PC-9 (cell line): ENCODE measurements at regions not wholly inside any gene's neighbourhood (a gene's known extent, or its start where the extent isn't known, plus 50 kb on each side); places are given as distances from the start of the nearest gene placed in this dataset.
"Not testable (repeated sequence)": the region's sequence is repeated elsewhere in the genome, so short reads cannot be mapped to it uniquely, and the experiment has no call there.

Source experiments
- BruUV-seq: library from RNA; stranded (reverse); fragments of 400-500 nt; replicated peaks from 2 replicates; lab custom pipeline; 2021; lab: Mats Ljungman, UMichigan
- CTCF ChIA-PET: fragments of 300-600 bp; sonication (Branson Sonifier 250); formaldehyde crosslinking; loops from one replicate; lab custom pipeline; 2022; ENCODE audit warnings: antibody characterized with exemption; lab: Charles Lee
- POLR2A ChIA-PET: fragments of 300-600 bp; sonication (Branson Sonifier 250); formaldehyde crosslinking; loops from one replicate; lab custom pipeline; 2022; ENCODE audit warnings: antibody characterized with exemption; ENCODE audit not compliant: unreplicated experiment; lab: Charles Lee
- DNase-seq, 2 experiments: peaks; one replicate each; pipeline versions ENCODE4 v3.0.0 to v3.0.0-alpha.2; 2015 to 2022; ENCODE audit warnings: mixed read lengths in 1 of 2
- H2AFZ ChIP-seq: fragments of 200-600 bp; sonication (generic); 2 replicates; pipeline ENCODE4 v1.8.1; 2017; ENCODE audit warnings: antibody characterized with exemption
- H3F3A ChIP-seq: fragments of 200-600 bp; sonication (generic); 2 replicates; pipeline ENCODE4 v1.8.1; 2017; ENCODE audit warnings: antibody characterized with exemption, mild to moderate bottlenecking, low read depth; ENCODE audit not compliant: insufficient read depth
- H3K27ac ChIP-seq: fragments of 200-600 bp; sonication (generic); 2 replicates; pipeline ENCODE4 v1.6.1; 2016; ENCODE audit warnings: mixed run types
- H3K27me3 ChIP-seq: fragments of 200-600 bp; sonication (generic); 2 replicates; pipeline ENCODE4 v1.6.1; 2016; ENCODE audit warnings: low read depth, mixed run types; ENCODE audit not compliant: insufficient read depth
- H3K36me3 ChIP-seq: fragments of 200-600 bp; sonication (generic); 2 replicates; pipeline ENCODE4 v1.6.1; 2016; ENCODE audit warnings: low read depth, mixed run types
- H3K4me1 ChIP-seq: fragments of 200-600 bp; sonication (generic); replicated peaks from 2 replicates; pipeline ENCODE4 v1.6.1; 2016; ENCODE audit warnings: mixed run types; ENCODE audit not compliant: insufficient read depth
- H3K4me2 ChIP-seq: fragments of 200-600 bp; sonication (generic); 2 replicates; pipeline ENCODE4 v1.6.1; 2017; ENCODE audit warnings: mixed run types
- H3K4me3 ChIP-seq: fragments of 200-600 bp; sonication (generic); 2 replicates; pipeline ENCODE4 v1.6.1; 2016; ENCODE audit warnings: mixed run types
- H3K79me2 ChIP-seq: fragments of 200-600 bp; sonication (generic); 2 replicates; pipeline ENCODE4 v1.6.1; 2017; ENCODE audit warnings: low read depth, mixed run types
- H3K9me2 ChIP-seq: fragments of 200-600 bp; sonication (generic); 2 replicates; pipeline ENCODE4 v1.8.1; 2017; ENCODE audit warnings: mild to moderate bottlenecking; ENCODE audit not compliant: insufficient read depth
- H3K9me3 ChIP-seq: fragments of 200-600 bp; sonication (generic); 2 replicates; pipeline ENCODE4 v1.8.1; 2016; ENCODE audit warnings: low read depth; ENCODE audit not compliant: insufficient read depth
- H4K20me1 ChIP-seq: fragments of 200-600 bp; sonication (generic); 2 replicates; pipeline ENCODE4 v1.8.1; 2017; ENCODE audit not compliant: insufficient read depth
- EZH2 ChIP-seq: fragments of 200-600 bp; sonication (generic); IDR thresholded peaks from 2 replicates; pipeline ENCODE4 v1.8.0; 2017; ENCODE audit warnings: antibody characterized with exemption, low read depth
- intact Hi-C: fragments of 100-400 bp; cut with micrococcal nuclease; formaldehyde crosslinking; loops from one replicate; pipeline ENCODE4 v1.10.0; 2022; ENCODE audit not compliant: unreplicated experiment
- TF ChIP-seq, protein P1 (sequence below): fragments of 200-600 bp; sonication (generic); conservative IDR thresholded peaks from 2 replicates; pipeline ENCODE4 v1.6.1; 2017; ENCODE audit warnings: mixed run types, antibody characterized with exemption, mild to moderate bottlenecking, moderate library complexity

DNA sequence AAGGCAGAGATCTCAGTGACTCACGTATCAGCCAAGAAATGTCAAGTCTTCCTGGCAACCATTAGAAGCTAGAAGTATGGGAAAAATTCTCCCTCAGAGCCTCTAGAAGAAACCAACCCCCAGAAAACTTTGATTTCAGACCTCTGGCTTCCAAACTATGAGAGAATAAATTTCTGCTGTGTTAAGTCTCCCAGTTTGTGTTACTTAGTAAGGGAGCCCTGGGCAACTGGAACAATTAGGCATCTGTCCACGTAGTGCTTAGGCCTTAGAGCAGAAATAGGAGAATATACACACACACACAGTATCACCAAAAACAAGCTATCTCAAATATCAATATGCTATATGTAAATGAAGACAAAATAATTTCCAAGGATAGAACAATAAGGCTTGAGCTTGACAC, 894.8 kb upstream of the CDH10 start:
- ChIA-PET CTCF (interaction anchor here (0.7 kb wide), 1 partner anchor 326 kb away, joined by 3 read pairs; no protein-coding TSS in a partner anchor), POLR2A (interaction anchor here (0.6 kb wide), 1 partner anchor 14 kb away, joined by 3 read pairs; no protein-coding TSS in a partner anchor)
- no TSS peak for BruUV-seq
- intact Hi-C loops, result no loop called here
- no peak for DNase-seq
- H3K9me2 ChIP-seq, result no peaks in the 10 kb centered on the region
- no peak overlapping the region for H2AFZ ChIP-seq
- no peaks in the 10 kb centered on the region for H4K20me1 ChIP-seq
- no peaks in the 10 kb centered on the region for H3K9me3 ChIP-seq
- no peaks in the 10 kb centered on the region for H3K79me2 ChIP-seq
- TF ChIP-seq, protein P1, sequence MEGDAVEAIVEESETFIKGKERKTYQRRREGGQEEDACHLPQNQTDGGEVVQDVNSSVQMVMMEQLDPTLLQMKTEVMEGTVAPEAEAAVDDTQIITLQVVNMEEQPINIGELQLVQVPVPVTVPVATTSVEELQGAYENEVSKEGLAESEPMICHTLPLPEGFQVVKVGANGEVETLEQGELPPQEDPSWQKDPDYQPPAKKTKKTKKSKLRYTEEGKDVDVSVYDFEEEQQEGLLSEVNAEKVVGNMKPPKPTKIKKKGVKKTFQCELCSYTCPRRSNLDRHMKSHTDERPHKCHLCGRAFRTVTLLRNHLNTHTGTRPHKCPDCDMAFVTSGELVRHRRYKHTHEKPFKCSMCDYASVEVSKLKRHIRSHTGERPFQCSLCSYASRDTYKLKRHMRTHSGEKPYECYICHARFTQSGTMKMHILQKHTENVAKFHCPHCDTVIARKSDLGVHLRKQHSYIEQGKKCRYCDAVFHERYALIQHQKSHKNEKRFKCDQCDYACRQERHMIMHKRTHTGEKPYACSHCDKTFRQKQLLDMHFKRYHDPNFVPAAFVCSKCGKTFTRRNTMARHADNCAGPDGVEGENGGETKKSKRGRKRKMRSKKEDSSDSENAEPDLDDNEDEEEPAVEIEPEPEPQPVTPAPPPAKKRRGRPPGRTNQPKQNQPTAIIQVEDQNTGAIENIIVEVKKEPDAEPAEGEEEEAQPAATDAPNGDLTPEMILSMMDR, result no peak
- TF ChIP-seq EZH2, result no peak
- H3K36me3 ChIP-seq, result no peaks in the 10 kb centered on the region
- no peak overlapping the region for H3K4me3 ChIP-seq
- no peaks in the 10 kb centered on the region for H3K27me3 ChIP-seq
- H3K27ac ChIP-seq, result no peak overlapping the region
- no peaks in the 10 kb centered on the region for H3K4me1 ChIP-seq
- no peaks in the 10 kb centered on the region for H3F3A ChIP-seq
- H3K4me2 ChIP-seq, result no peak overlapping the region

DNA sequence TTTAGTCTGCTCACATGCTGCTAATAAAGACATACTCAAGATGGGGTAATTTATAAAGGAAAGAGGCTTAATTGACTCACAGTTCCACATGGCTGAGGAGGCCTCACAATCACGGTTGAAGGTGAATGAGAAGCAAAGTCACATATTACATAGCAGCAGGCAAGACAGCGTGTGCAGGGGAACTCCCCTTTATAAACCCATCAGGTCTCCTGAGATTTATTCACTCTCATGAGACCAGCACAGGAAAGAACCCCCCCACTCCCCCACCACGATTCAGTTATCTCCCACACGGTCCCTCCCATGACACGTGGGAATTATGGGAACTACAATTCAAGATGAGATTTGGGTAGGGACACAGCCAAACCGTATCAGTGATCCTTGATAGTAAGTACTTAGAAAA, 891.7 kb upstream of the CDH10 start:
- intact Hi-C loops, BruUV-seq, H3K27ac ChIP-seq, DNase-seq, CTCF ChIA-PET, H3K4me1 ChIP-seq, H3K79me2 ChIP-seq, H3K4me3 ChIP-seq, H3K9me2 ChIP-seq, H3F3A ChIP-seq, POLR2A ChIA-PET, H3K9me3 ChIP-seq, H3K4me2 ChIP-seq, H3K27me3 ChIP-seq, H2AFZ ChIP-seq, H4K20me1 ChIP-seq, H3K36me3 ChIP-seq: not testable (repeated sequence)

DNA sequence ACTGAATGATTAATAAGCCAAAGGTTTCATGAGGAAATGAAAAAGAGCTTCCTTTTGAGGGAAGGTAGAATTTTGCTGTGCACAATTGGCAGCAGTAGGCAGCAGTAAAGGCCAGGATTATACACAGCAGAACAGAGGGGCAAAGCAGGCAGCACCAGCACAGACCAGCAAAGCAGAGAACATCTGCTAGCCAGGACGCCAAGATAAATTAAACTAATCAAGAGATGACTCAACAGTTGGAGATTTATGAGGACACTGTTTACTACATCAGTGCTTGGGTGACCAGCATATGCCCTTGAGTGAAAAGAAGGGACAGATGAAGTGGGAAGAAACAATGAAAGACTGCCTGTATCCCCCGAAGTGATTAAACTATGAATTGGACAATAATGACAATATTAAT, 871.4 kb upstream of the CDH10 start:
- no peak overlapping the region for H3K4me2 ChIP-seq
- intact Hi-C loops, result no loop called here
- no peaks in the 10 kb centered on the region for H3K79me2 ChIP-seq
- no peaks in the 10 kb centered on the region for H3K27me3 ChIP-seq
- no peaks in the 10 kb centered on the region for H3K9me3 ChIP-seq
- H3K27ac ChIP-seq, result no peak overlapping the region
- H4K20me1 ChIP-seq, result no peaks in the 10 kb centered on the region
- TF ChIP-seq EZH2, result no peak
- TF ChIP-seq, protein P1, result no peak
- no peaks in the 10 kb centered on the region for H3F3A ChIP-seq
- H3K9me2 ChIP-seq, result no peaks in the 10 kb centered on the region
- H3K4me3 ChIP-seq, result no peak overlapping the region
- no peak for DNase-seq
- no peaks in the 10 kb centered on the region for H3K4me1 ChIP-seq
- H3K36me3 ChIP-seq, result no peaks in the 10 kb centered on the region
- no TSS peak for BruUV-seq
- ChIA-PET POLR2A (no interaction called here), CTCF (no interaction called here)
- no peak overlapping the region for H2AFZ ChIP-seq

DNA sequence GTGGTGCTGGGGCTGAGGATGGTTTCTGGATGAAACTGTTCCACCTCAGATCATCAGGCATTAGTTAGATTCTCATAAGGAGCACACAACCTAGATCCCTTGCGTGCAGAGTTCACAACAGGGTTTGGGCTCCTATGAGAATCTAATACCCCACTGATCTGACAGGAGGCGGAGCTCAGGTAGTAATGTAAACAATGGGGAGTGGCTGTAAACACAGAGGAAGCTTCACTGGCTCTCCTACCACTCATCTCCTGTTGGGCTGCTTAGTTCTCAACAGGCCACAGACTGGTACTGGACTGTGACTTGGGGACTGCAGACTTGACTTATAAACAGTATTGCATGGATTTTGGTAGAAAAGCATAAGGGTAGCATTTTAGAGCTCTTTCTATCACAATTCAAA, 870.7 kb upstream of the CDH10 start:
- no peak for TF ChIP-seq EZH2
- TF ChIP-seq, protein P1, result no peak
- Histone ChIP-seq H3K4me1 (no peaks in the 10 kb centered on the region), H2AFZ (no peak overlapping the region), H3F3A (no peaks in the 10 kb centered on the region), H3K9me2 (no peaks in the 10 kb centered on the region), H3K4me3 (no peak overlapping the region), H3K4me2 (no peak overlapping the region), H3K79me2 (no peaks in the 10 kb centered on the region), H3K9me3 (no peaks in the 10 kb centered on the region), H3K27me3 (no peaks in the 10 kb centered on the region), H4K20me1 (no peaks in the 10 kb centered on the region), H3K27ac (no peak overlapping the region), H3K36me3 (no peaks in the 10 kb centered on the region)
- POLR2A ChIA-PET, result no interaction called here
- no peak for DNase-seq
- no TSS peak for BruUV-seq
- CTCF ChIA-PET, result no interaction called here
- intact Hi-C loops, result no loop called here

DNA sequence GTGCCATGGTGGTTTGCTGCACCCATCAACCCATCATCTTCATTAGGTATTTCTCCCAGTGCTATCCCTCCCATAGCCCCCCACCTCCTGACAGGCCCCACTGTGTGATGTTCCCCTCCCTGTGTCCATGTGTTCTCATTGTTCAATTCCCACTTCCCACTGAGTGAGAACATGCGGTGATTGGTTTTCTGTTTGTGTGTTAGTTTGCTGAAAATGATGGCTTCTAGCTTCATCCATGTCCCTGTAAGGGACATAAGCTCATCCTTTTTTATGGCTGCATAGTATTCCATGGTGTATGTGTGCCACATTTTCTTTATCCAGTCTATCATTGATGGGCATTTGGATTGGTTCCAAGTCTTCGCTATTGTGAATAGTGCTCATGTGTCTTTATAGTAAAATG, 865.9 kb upstream of the CDH10 start:
- H3K36me3 ChIP-seq, BruUV-seq, H3K9me3 ChIP-seq, H4K20me1 ChIP-seq, H3K4me3 ChIP-seq, DNase-seq, H3K27me3 ChIP-seq, H3F3A ChIP-seq, H3K4me1 ChIP-seq, H2AFZ ChIP-seq, H3K27ac ChIP-seq, POLR2A ChIA-PET, H3K9me2 ChIP-seq, intact Hi-C loops, H3K79me2 ChIP-seq, CTCF ChIA-PET, H3K4me2 ChIP-seq: not testable (repeated sequence)
